ENCODE measurements at regions not wholly inside any gene's neighbourhood (a gene's known extent, or its start where the extent isn't known, plus 50 kb on each side); places are given as distances from the start of the nearest gene placed in this dataset.

DNA sequence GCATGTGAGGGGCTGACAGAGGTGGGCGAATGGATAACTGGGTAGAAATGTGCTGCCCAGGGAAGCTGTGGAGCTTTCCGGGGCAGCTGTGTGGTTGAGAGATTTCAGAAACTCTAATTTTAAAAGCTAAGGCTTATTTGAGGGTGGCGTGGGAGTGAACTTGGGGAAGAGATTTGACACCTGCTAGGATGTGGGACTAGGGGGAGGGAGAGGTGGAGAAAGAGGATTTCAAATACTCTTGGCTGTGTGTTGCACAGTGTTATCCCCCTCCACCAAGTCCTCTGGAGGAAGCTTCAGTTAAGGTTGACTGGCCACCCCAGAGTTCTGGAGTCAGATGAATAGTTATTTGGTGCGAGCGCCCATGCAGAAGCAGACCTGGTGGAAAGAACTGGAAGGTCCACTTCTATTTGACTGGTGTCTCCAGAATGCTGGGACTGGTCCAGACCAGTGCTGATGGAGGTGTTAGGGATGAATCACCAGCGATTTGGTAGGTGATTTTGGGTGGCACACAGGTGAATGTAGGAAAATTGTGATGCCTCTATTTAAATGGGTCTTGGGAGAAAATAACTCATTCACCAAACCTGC is 72.8 kb upstream of the ALX4 start:
- Histone ChIP-seq H3K36me3 (ENCODE audit: control insufficient read depth, insufficient read depth, low read length) (no peaks in the 10 kb centered on the region), H3K27ac (ENCODE audit: insufficient read depth, low read length) (no peak overlapping the region), H3K9me3 (ENCODE audit: control insufficient read depth, insufficient read depth, low read depth, low read length) (no peaks in the 10 kb centered on the region), H2AFZ (ENCODE audit: low read length) (no peak overlapping the region), H3K27me3 (ENCODE audit: control insufficient read depth, insufficient read depth, low read length) (no peaks in the 10 kb centered on the region), H3K4me3 (replicated peaks in 1 of 4; ENCODE audit: control extremely low read depth in 1 of 4, insufficient read depth in 1 of 4, low read depth in 3 of 4, low read length in 4 of 4) (no peak overlapping the region), H3K79me2 (ENCODE audit: control insufficient read depth, insufficient read depth, low read length) (no peaks in the 10 kb centered on the region), H3K4me2 (ENCODE audit: extremely low read depth, insufficient read depth, low read length) (no peak overlapping the region), H3K9ac (ENCODE audit: insufficient read depth, low read length) (no peak overlapping the region), H4K20me1 (ENCODE audit: control insufficient read depth, extremely low read depth, insufficient read depth, low read length) (no peaks in the 10 kb centered on the region), H3K4me1 (ENCODE audit: control insufficient read depth, extremely low read depth, insufficient read depth, low read length) (no peaks in the 10 kb centered on the region)
- no peak for DNase-seq (ENCODE audit: low read depth in 2 of 2)
- TF ChIP-seq, protein P1, sequence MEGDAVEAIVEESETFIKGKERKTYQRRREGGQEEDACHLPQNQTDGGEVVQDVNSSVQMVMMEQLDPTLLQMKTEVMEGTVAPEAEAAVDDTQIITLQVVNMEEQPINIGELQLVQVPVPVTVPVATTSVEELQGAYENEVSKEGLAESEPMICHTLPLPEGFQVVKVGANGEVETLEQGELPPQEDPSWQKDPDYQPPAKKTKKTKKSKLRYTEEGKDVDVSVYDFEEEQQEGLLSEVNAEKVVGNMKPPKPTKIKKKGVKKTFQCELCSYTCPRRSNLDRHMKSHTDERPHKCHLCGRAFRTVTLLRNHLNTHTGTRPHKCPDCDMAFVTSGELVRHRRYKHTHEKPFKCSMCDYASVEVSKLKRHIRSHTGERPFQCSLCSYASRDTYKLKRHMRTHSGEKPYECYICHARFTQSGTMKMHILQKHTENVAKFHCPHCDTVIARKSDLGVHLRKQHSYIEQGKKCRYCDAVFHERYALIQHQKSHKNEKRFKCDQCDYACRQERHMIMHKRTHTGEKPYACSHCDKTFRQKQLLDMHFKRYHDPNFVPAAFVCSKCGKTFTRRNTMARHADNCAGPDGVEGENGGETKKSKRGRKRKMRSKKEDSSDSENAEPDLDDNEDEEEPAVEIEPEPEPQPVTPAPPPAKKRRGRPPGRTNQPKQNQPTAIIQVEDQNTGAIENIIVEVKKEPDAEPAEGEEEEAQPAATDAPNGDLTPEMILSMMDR (conservative IDR thresholded peaks at IDR 0.05 in 1 of 2, IDR thresholded peaks at IDR 0.05 in 1 of 2; ENCODE audit: low read depth in 1 of 2, low read length in 2 of 2), result no peak
- no peak for TF ChIP-seq EZH2 (IDR thresholded peaks at IDR 0.05; ENCODE audit: low read length, missing control alignments)

DNA sequence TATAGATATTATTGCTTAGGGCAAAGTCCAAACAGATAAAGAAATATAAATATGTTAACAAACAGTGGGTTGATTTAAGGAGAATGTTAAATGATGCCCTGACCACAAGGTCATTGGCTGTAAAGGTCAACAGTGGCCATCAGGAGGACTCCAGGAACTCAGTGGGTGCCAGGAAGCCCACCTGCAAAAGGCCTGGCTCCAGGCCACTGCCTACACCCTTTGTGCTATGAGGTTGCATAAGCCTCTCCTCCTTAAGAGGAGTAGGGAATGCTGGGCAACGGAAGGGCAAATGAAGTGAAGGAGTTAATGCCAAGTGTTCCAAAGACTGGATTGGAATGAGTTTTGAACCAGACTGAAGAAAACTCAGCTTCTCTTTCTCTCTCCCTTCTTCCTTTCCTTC is 73.3 kb upstream of the ALX4 start:
- Histone ChIP-seq H4K20me1 (ENCODE audit: control insufficient read depth, extremely low read depth, insufficient read depth, low read length) (no peaks in the 10 kb centered on the region), H3K4me1 (ENCODE audit: control insufficient read depth, extremely low read depth, insufficient read depth, low read length) (no peaks in the 10 kb centered on the region), H3K27ac (ENCODE audit: insufficient read depth, low read length) (no peak overlapping the region), H2AFZ (ENCODE audit: low read length) (no peak overlapping the region), H3K79me2 (ENCODE audit: control insufficient read depth, insufficient read depth, low read length) (no peaks in the 10 kb centered on the region), H3K4me2 (ENCODE audit: extremely low read depth, insufficient read depth, low read length) (no peak overlapping the region), H3K36me3 (ENCODE audit: control insufficient read depth, insufficient read depth, low read length) (no peaks in the 10 kb centered on the region), H3K4me3 (replicated peaks in 1 of 4; ENCODE audit: control extremely low read depth in 1 of 4, insufficient read depth in 1 of 4, low read depth in 3 of 4, low read length in 4 of 4) (no peak overlapping the region), H3K9ac (ENCODE audit: insufficient read depth, low read length) (no peak overlapping the region), H3K27me3 (ENCODE audit: control insufficient read depth, insufficient read depth, low read length) (no peaks in the 10 kb centered on the region), H3K9me3 (ENCODE audit: control insufficient read depth, insufficient read depth, low read depth, low read length) (no peaks in the 10 kb centered on the region)
- no peak for DNase-seq (ENCODE audit: low read depth in 2 of 2)
- no peak for TF ChIP-seq EZH2 (IDR thresholded peaks at IDR 0.05; ENCODE audit: low read length, missing control alignments)
- TF ChIP-seq, protein P1 (conservative IDR thresholded peaks at IDR 0.05 in 1 of 2, IDR thresholded peaks at IDR 0.05 in 1 of 2; ENCODE audit: low read depth in 1 of 2, low read length in 2 of 2), result no peak

DNA sequence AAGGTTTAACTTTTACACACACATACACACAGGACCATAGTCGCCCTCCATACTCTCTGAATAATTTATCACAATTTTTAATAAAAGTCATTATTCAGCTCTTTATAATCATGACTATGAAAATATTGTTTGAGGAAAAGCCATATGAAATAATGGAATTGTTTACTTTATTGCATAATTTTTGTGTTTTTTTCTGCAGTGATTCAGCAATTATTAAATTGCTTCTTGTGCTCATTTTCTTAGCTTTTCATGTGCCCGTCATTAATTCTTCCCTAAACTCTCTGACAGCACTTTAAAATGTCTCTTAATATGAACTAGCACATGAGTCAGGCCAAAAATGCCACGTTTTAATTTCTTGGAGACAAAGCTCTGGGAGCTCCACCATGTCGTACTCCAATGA is 77.5 kb upstream of the ALX4 start:
- Histone ChIP-seq H3K79me2 (ENCODE audit: control insufficient read depth, insufficient read depth, low read length) (no peaks in the 10 kb centered on the region), H3K27me3 (ENCODE audit: control insufficient read depth, insufficient read depth, low read length) (no peaks in the 10 kb centered on the region), H3K36me3 (ENCODE audit: control insufficient read depth, insufficient read depth, low read length) (no peaks in the 10 kb centered on the region), H3K4me1 (ENCODE audit: control insufficient read depth, extremely low read depth, insufficient read depth, low read length) (no peaks in the 10 kb centered on the region), H3K4me2 (ENCODE audit: extremely low read depth, insufficient read depth, low read length) (no peak overlapping the region), H3K4me3 (replicated peaks in 1 of 4; ENCODE audit: control extremely low read depth in 1 of 4, insufficient read depth in 1 of 4, low read depth in 3 of 4, low read length in 4 of 4) (no peak overlapping the region), H3K9me3 (ENCODE audit: control insufficient read depth, insufficient read depth, low read depth, low read length) (no peaks in the 10 kb centered on the region), H4K20me1 (ENCODE audit: control insufficient read depth, extremely low read depth, insufficient read depth, low read length) (no peaks in the 10 kb centered on the region), H3K9ac (ENCODE audit: insufficient read depth, low read length) (no peak overlapping the region), H3K27ac (ENCODE audit: insufficient read depth, low read length) (no peak overlapping the region), H2AFZ (ENCODE audit: low read length) (no peak overlapping the region)
- TF ChIP-seq, protein P1 (conservative IDR thresholded peaks at IDR 0.05 in 1 of 2, IDR thresholded peaks at IDR 0.05 in 1 of 2; ENCODE audit: low read depth in 1 of 2, low read length in 2 of 2), result no peak
- no peak for TF ChIP-seq EZH2 (IDR thresholded peaks at IDR 0.05; ENCODE audit: low read length, missing control alignments)
- no peak for DNase-seq (ENCODE audit: low read depth in 2 of 2)

Data from fibroblast of lung (primary cell).